Spleen (tissue), 11 donors: ENCODE measurements at regions not wholly inside any gene's neighbourhood (a gene's known extent, or its start where the extent isn't known, plus 50 kb on each side); places are given as distances from the start of the nearest gene placed in this dataset.
A peak's percentile ranks its signal among the peaks of the same experiment; 100 is the strongest.
"Not testable (repeated sequence)": the region's sequence is repeated elsewhere in the genome, so short reads cannot be mapped to it uniquely, and the experiment has no call there.

Experiments
- DNase-seq: peaks from one replicate; pipeline ENCODE4 v3.0.0-alpha.2; 2020
- H3K27ac ChIP-seq, 8 donors: fragments of 200-600 bp; sonication (generic) in 7 of 8; 1 replicate in 4 of 8; 2 replicates in 4 of 8; pipeline versions ENCODE4 v1.5.0 to v1.8.0; 2016 to 2021; ENCODE audit warnings: inconsistent platforms in 4 of 8, mild to moderate bottlenecking in 4 of 8, moderate library complexity in 1 of 8
- H3K27me3 ChIP-seq, 7 donors: fragments of 200-600 bp; sonication (generic) in 6 of 7; replicated peaks in 1 of 7; 1 replicate in 4 of 7; 2 replicates in 3 of 7; pipeline versions ENCODE4 v1.5.0 to v1.8.0; 2016 to 2021; ENCODE audit warnings: inconsistent platforms in 3 of 7, mild to moderate bottlenecking in 1 of 7
- H3K36me3 ChIP-seq, 6 donors: fragments of 200-600 bp; sonication (generic) in 5 of 6; 1 replicate in 4 of 6; 2 replicates in 2 of 6; pipeline versions ENCODE4 v1.5.0 to v1.8.0; 2016 to 2021; ENCODE audit warnings: inconsistent platforms in 2 of 6
- H3K4me1 ChIP-seq, 6 donors: fragments of 200-600 bp; sonication (generic) in 5 of 6; 1 replicate in 3 of 6; 2 replicates in 3 of 6; pipeline versions ENCODE4 v1.5.0 to v1.8.0; 2016 to 2021; ENCODE audit warnings: inconsistent platforms in 3 of 6
- H3K4me3 ChIP-seq, 8 donors: fragments of 200-600 bp; sonication (generic) in 7 of 8; 1 replicate in 4 of 8; 2 replicates in 4 of 8; pipeline versions ENCODE4 v1.5.0 to v1.8.0; 2016 to 2021; ENCODE audit warnings: inconsistent platforms in 4 of 8, mild to moderate bottlenecking in 4 of 8, moderate library complexity in 2 of 8
- H3K9me3 ChIP-seq, 8 donors: fragments of 200-600 bp; sonication (generic) in 7 of 8; 1 replicate in 4 of 8; 2 replicates in 4 of 8; pipeline versions ENCODE4 v1.5.0 to v1.8.0; 2016 to 2021; ENCODE audit warnings: inconsistent platforms in 4 of 8
- POLR2A ChIP-seq, 3 donors: fragments of 450-650 bp; IDR thresholded peaks; one replicate each; pipeline ENCODE4 v1.5.1; 2017; ENCODE audit warnings: antibody characterized with exemption in 3 of 3, mild to moderate bottlenecking in 1 of 3
- POLR2AphosphoS5 ChIP-seq, 3 donors: sonication (generic); formaldehyde crosslinking; IDR thresholded peaks; one replicate each; pipeline ENCODE4 v1.5.1; 2017; ENCODE audit warnings: antibody characterized with exemption in 3 of 3
- WGBS, 5 donors: extraction: QIAGEN DNeasy Blood & Tissue Kit in 3 of 5; methylation state at CpG; one replicate each; pipeline versions ENCODE4 v1.1.5 to v1.1.7; 2013 to 2018; 5-methylcytosine and 5-hydroxymethylcytosine counted together
- intact Hi-C: fragments of 100-400 bp; cut with DNase I; formaldehyde crosslinking; loops from one replicate; pipeline ENCODE4 v1.15.0; 2023; ENCODE audit warnings: low total_unique reads
- TF ChIP-seq, protein P1 (sequence below), 11 experiments: fragments of 200-600 bp in 7 of 11; fragments of 450-650 bp in 4 of 11; sonication (generic) in 4 of 11; IDR thresholded peaks in 8 of 11; conservative IDR thresholded peaks in 3 of 11; 1 replicate in 7 of 11; 2 replicates in 4 of 11; pipeline versions ENCODE4 v1.4.0 to v1.8.0; 2016 to 2021; ENCODE audit warnings: antibody characterized with exemption in 11 of 11, inconsistent platforms in 4 of 11, mild to moderate bottlenecking in 1 of 11
- donor health status: healthy with polysubstance abuse.
- donor health status: DM: no; HTN: no; CAD: no; lungs with moderate emphysema.
- donor health status: DM: no; HTN: no; CAD: no.
- donor health status: Bipolar disorder and iron deficiency.
- donor health status: healthy.
- donor health status: DM: no; HTN: no; CAD: no.
- donor health status: DM: yes; HTN: yes; CAD: no.

GRCh38 chr2:134031539-134031938 is 222.3 kb upstream of the MGAT5 start:
- no peak for DNase-seq
- H3K4me1 ChIP-seq = peaks cover 0 to 8% (median 3%) of the 10 kb centered on the region in 6 donors
- H3K27ac ChIP-seq = no peak overlapping the region
- no peak overlapping the region for H3K4me3 ChIP-seq
- H3K36me3 ChIP-seq = no peaks in the 10 kb centered on the region
- 82 to 88% (median 83%) methylated on average over 6 of the region's 6 CpGs for WGBS, 5 donors
- H3K9me3 ChIP-seq = no peaks in the 10 kb centered on the region
- no peak for TF ChIP-seq POLR2A (IDR thresholded peaks at IDR 0.05)
- TF ChIP-seq, protein P1, sequence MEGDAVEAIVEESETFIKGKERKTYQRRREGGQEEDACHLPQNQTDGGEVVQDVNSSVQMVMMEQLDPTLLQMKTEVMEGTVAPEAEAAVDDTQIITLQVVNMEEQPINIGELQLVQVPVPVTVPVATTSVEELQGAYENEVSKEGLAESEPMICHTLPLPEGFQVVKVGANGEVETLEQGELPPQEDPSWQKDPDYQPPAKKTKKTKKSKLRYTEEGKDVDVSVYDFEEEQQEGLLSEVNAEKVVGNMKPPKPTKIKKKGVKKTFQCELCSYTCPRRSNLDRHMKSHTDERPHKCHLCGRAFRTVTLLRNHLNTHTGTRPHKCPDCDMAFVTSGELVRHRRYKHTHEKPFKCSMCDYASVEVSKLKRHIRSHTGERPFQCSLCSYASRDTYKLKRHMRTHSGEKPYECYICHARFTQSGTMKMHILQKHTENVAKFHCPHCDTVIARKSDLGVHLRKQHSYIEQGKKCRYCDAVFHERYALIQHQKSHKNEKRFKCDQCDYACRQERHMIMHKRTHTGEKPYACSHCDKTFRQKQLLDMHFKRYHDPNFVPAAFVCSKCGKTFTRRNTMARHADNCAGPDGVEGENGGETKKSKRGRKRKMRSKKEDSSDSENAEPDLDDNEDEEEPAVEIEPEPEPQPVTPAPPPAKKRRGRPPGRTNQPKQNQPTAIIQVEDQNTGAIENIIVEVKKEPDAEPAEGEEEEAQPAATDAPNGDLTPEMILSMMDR (IDR thresholded peaks at IDR 0.05 in 8 of 11, conservative IDR thresholded peaks at IDR 0.05 in 3 of 11) = no peak
- no peak for TF ChIP-seq POLR2AphosphoS5 (IDR thresholded peaks at IDR 0.05)
- intact Hi-C loops = no loop called here
- peaks cover 0 to 36% (median 13%) of the 10 kb centered on the region in 7 donors for H3K27me3 ChIP-seq

DNA sequence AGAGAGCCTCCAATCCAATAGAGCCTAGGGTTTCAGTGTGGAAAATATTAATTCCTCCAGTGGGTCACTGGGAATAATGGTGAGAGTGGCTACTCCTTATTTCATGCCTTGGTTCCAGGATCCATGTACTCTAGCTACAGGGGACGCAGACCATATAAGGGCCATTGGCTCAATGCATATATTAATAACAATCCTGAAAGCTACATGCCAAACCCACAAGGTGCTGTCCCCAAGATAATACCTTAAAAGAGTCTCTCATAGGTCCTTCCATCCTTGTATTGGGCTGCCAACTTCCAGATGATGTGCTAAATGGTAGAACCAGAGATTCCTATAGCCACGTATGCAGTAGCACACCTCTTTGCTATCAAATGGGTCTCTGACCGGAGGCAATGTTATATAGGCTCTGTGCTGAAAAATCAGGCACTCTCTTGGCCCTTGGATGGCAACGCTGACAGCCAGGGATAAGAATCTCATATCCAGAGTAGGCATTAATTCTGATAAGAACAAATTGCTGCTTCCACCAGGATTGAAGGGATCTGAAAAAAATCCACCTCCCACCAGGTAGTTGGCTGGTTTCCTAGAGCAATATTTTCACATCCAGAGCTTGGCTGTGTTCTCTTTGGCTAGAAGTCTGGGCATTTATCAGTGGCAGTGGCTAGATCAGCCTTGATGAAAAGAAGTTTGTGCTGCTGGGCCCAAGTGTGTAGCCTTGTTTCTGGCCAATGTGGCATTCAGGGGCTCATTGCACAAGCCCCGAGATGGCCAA is 218.1 kb upstream of the MGAT5 start:
- H3K9me3 ChIP-seq = peaks cover 0 to 9% (median 0%) of the 10 kb centered on the region in 8 donors
- peaks cover 0 to 20% (median 9%) of the 10 kb centered on the region in 6 donors for H3K4me1 ChIP-seq
- H3K36me3 ChIP-seq = no peaks in the 10 kb centered on the region
- intact Hi-C loops = no loop called here
- H3K27ac ChIP-seq = no peak overlapping the region
- TF ChIP-seq POLR2A (IDR thresholded peaks at IDR 0.05) = no peak
- TF ChIP-seq, protein P1 (IDR thresholded peaks at IDR 0.05 in 8 of 11, conservative IDR thresholded peaks at IDR 0.05 in 3 of 11) = no peak
- no peak for TF ChIP-seq POLR2AphosphoS5 (IDR thresholded peaks at IDR 0.05)
- 82 to 94% (median 84%) methylated on average over 5 of the region's 5 CpGs for WGBS, 5 donors
- no peak overlapping the region for H3K4me3 ChIP-seq
- H3K27me3 ChIP-seq = no peaks in the 10 kb centered on the region
- no peak for DNase-seq

DNA sequence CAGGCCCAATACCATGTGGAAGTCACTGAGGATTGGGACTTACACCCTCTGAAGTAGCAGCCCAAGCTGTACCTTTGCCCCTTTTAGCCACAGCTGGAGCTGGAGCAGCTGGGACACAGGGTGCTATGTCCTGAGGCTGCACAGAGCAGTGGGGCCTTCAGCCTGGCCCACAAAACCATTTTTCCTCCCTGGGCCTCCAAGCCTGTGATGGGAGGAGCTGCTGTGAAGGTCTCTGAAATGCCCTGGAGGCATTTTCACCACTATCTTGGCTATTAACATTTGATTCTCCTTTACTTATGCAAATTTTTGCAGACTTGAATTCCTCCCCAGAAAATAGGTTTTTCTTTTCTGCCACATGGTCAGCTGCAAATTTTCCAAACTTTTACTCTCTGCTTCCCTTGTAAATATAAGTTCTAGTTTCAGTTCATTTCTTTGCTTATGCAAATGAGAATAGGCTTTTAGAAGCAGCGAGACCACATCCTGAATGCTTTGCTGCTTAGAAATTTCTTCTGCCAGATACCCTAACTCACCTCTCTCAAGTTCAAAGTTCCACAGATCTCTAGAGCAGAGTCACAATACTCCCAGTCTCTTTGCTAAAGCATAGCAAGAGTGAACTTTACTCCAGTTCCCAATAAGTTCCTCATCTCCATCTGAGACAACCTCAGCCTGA is 213.8 kb upstream of the MGAT5 start:
- peak overlapping the region in 5 of 8 donors; percentile 35 to 80 (median 55) for H3K27ac ChIP-seq
- H3K4me3 ChIP-seq = peak overlapping the region in 1 of 8 donors; percentile 11
- TF ChIP-seq, protein P1 (IDR thresholded peaks at IDR 0.05 in 8 of 11, conservative IDR thresholded peaks at IDR 0.05 in 3 of 11) = no peak
- TF ChIP-seq POLR2A (IDR thresholded peaks at IDR 0.05) = no peak
- no peak for TF ChIP-seq POLR2AphosphoS5 (IDR thresholded peaks at IDR 0.05)
- WGBS, 5 donors = 48 to 74% (median 52%) methylated on average over 1 of the region's 1 CpG
- H3K9me3 ChIP-seq = peaks cover 0 to 15% (median 0%) of the 10 kb centered on the region in 8 donors
- intact Hi-C loops = no loop called here
- no peaks in the 10 kb centered on the region for H3K27me3 ChIP-seq
- peaks cover 4 to 46% (median 17%) of the 10 kb centered on the region in 6 donors for H3K4me1 ChIP-seq
- H3K36me3 ChIP-seq = no peaks in the 10 kb centered on the region
- no peak for DNase-seq

DNA sequence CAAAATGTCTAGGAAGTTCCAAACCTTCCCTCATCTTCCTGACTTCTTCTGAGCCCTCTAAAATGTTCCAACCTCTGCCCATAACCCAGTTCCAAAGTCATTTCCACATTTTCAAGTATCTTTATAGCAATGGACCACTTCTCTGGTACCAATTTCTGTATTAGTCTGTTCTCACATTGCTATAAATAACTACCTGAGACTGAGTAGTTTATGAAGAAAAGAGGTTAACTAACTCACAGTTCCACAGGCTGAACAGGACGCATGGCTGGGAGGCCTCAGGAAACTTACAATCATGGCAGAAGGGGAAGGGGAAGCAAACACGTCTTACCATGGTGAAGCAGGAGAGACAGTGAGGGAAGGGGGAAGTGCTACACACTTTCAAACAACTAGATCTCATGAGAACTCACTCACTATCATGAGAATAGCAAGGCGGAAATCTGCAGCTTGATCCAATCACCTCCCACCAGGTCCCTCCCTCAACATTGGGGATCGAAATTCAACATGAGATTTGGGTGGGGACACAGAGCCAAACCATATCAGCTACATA is 213.2 kb upstream of the MGAT5 start:
- intact Hi-C loops, H3K27me3 ChIP-seq, H3K36me3 ChIP-seq, DNase-seq: not testable (repeated sequence)
- Histone ChIP-seq H3K27ac (peak overlapping the region in 5 of 8 donors; percentile 35 to 80 (median 55)), H3K9me3 (peaks cover 0 to 15% (median 0%) of the 10 kb centered on the region in 8 donors), H3K4me1 (peaks cover 4 to 46% (median 17%) of the 10 kb centered on the region in 6 donors), H3K4me3 (peak overlapping the region in 1 of 8 donors; percentile 11)
- 53 to 60% (median 59%) methylated on average over 4 of the region's 4 CpGs for WGBS, 5 donors
